ENCODE measurements at regions not wholly inside any gene's neighbourhood (a gene's known extent, or its start where the extent isn't known, plus 50 kb on each side); places are given as distances from the start of the nearest gene placed in this dataset.

- no peak for DNase-seq (ENCODE audit: extremely low spot score, unreplicated experiment)
- no peak overlapping the region for H3K4me3 Mint-ChIP-seq (ENCODE audit: unreplicated experiment)
- no peak for TF ChIP-seq CTCF (IDR thresholded peaks at IDR 0.05)
- peaks cover 17% of the 10 kb centered on the region for H3K27me3 Mint-ChIP-seq (ENCODE audit: unreplicated experiment)
- no peaks in the 10 kb centered on the region for H3K36me3 Mint-ChIP-seq (ENCODE audit: unreplicated experiment)
- peaks cover 12% of the 10 kb centered on the region for H3K4me1 Mint-ChIP-seq (ENCODE audit: unreplicated experiment)
- no peaks in the 10 kb centered on the region for H3K9me3 Mint-ChIP-seq (ENCODE audit: unreplicated experiment)
- H3K27ac Mint-ChIP-seq (ENCODE audit: unreplicated experiment) = no peak overlapping the region
Measured at GRCh38 chr10:57921140-57921539, 346.6 kb downstream of the IPMK start.

DNA sequence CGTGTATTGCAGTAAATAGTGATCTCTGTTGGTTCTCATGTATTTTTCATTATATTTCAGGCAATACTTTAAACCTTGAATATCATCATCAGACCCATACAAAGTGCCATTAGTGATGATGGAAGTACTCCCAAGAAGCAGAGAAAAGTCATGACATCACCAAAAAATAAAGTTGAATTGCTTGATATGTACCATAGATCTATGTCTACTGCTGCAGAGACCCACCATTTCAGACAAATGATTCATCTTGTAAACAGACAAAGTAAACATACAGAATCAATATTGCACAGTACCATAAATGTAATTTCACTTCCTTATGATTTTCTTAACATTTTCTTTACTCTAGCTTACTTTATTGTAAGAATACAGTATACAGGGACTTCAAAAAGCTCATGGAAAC is 347.8 kb downstream of the IPMK start:
- Mint-ChIP-seq H3K4me3 (ENCODE audit: unreplicated experiment) (no peak overlapping the region), H3K27ac (ENCODE audit: unreplicated experiment) (no peak overlapping the region), H3K4me1 (ENCODE audit: unreplicated experiment) (peaks cover 9% of the 10 kb centered on the region), H3K9me3 (ENCODE audit: unreplicated experiment) (no peaks in the 10 kb centered on the region), H3K27me3 (ENCODE audit: unreplicated experiment) (peaks cover 21% of the 10 kb centered on the region), H3K36me3 (ENCODE audit: unreplicated experiment) (no peaks in the 10 kb centered on the region)
- DNase-seq (ENCODE audit: extremely low spot score, unreplicated experiment) = no peak
- no peak for TF ChIP-seq CTCF (IDR thresholded peaks at IDR 0.05)

DNA sequence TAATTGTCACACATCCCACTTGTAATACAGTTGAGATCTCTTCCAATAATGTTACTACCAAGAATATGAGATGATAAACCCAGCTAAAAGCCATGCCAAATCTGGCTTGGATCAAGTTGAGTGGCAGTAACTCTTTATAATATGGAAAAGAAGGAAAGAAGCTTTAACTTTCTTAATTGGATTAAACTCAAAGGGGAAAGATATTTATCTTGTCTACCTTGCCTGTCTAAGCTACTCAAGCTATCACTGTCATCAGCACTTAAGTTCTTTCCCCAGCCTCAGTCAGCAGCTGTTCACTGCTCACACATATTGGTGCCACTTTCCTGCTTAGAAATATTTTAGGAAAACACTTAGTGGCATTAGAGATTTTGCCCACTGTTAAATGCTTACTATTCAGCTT is 350.7 kb downstream of the IPMK start:
- H3K27ac Mint-ChIP-seq (ENCODE audit: unreplicated experiment) = no peak overlapping the region
- DNase-seq (ENCODE audit: extremely low spot score, unreplicated experiment) = no peak
- no peaks in the 10 kb centered on the region for H3K9me3 Mint-ChIP-seq (ENCODE audit: unreplicated experiment)
- no peak overlapping the region for H3K4me3 Mint-ChIP-seq (ENCODE audit: unreplicated experiment)
- no peaks in the 10 kb centered on the region for H3K36me3 Mint-ChIP-seq (ENCODE audit: unreplicated experiment)
- no peak for TF ChIP-seq CTCF (IDR thresholded peaks at IDR 0.05)
- peaks cover 4% of the 10 kb centered on the region for H3K4me1 Mint-ChIP-seq (ENCODE audit: unreplicated experiment)
- H3K27me3 Mint-ChIP-seq (ENCODE audit: unreplicated experiment) = peaks cover 17% of the 10 kb centered on the region

GRCh38 chr10:57905861-57906260 is 361.8 kb downstream of the IPMK start:
- no peak for TF ChIP-seq CTCF (IDR thresholded peaks at IDR 0.05)
- Mint-ChIP-seq H3K9me3 (ENCODE audit: unreplicated experiment) (no peaks in the 10 kb centered on the region), H3K4me3 (ENCODE audit: unreplicated experiment) (no peak overlapping the region), H3K36me3 (ENCODE audit: unreplicated experiment) (no peaks in the 10 kb centered on the region), H3K4me1 (ENCODE audit: unreplicated experiment) (no peaks in the 10 kb centered on the region), H3K27ac (ENCODE audit: unreplicated experiment) (no peak overlapping the region), H3K27me3 (ENCODE audit: unreplicated experiment) (peaks cover 31% of the 10 kb centered on the region)
- no peak for DNase-seq (ENCODE audit: extremely low spot score, unreplicated experiment)

- peaks cover 36% of the 10 kb centered on the region for H3K27me3 Mint-ChIP-seq (ENCODE audit: unreplicated experiment)
- H3K4me3 Mint-ChIP-seq (ENCODE audit: unreplicated experiment) = no peak overlapping the region
- no peak for DNase-seq (ENCODE audit: extremely low spot score, unreplicated experiment)
- no peaks in the 10 kb centered on the region for H3K4me1 Mint-ChIP-seq (ENCODE audit: unreplicated experiment)
- no peak for TF ChIP-seq CTCF (IDR thresholded peaks at IDR 0.05)
- no peaks in the 10 kb centered on the region for H3K36me3 Mint-ChIP-seq (ENCODE audit: unreplicated experiment)
- H3K9me3 Mint-ChIP-seq (ENCODE audit: unreplicated experiment) = no peaks in the 10 kb centered on the region
- no peak overlapping the region for H3K27ac Mint-ChIP-seq (ENCODE audit: unreplicated experiment)
Measured at GRCh38 chr10:57905010-57905409, 362.7 kb downstream of the IPMK start.

All from osteocyte (in vitro differentiated cells).